IPS DF 6.9 (cell line): ENCODE measurements at regions not wholly inside any gene's neighbourhood (a gene's known extent, or its start where the extent isn't known, plus 50 kb on each side); places are given as distances from the start of the nearest gene placed in this dataset.

Experiments
- DNase-seq: peaks from one replicate; pipeline ENCODE4 v3.0.0-alpha.2; 2013; ENCODE audit warnings: low read depth, low spot score
- H3K27ac ChIP-seq: one replicate; pipeline ENCODE4 v1.5.1; 2013; ENCODE audit warnings: low read length, control low read depth
- H3K27me3 ChIP-seq: 2 replicates; pipeline ENCODE4 v1.6.1; 2013; ENCODE audit warnings: mild to moderate bottlenecking, low read length; ENCODE audit not compliant: control insufficient read depth, insufficient read depth
- H3K36me3 ChIP-seq: 2 replicates; pipeline ENCODE4 v1.6.1; 2013; ENCODE audit warnings: low read length; ENCODE audit not compliant: control insufficient read depth, insufficient read depth
- H3K4me1 ChIP-seq: 2 replicates; pipeline ENCODE4 v1.6.1; 2013; ENCODE audit warnings: low read length; ENCODE audit not compliant: control insufficient read depth, insufficient read depth
- H3K4me3 ChIP-seq: 2 replicates; pipeline ENCODE4 v1.5.1; 2013; ENCODE audit warnings: mild to moderate bottlenecking, low read length
- H3K9me3 ChIP-seq: 2 replicates; pipeline ENCODE4 v1.6.1; 2013; ENCODE audit warnings: low read length, inconsistent platforms; ENCODE audit not compliant: control insufficient read depth, insufficient read depth
- WGBS: extraction: QIAGEN DNeasy Blood & Tissue Kit; methylation state at CpG from one replicate; pipeline ENCODE4 v1.1.7; 2013; ENCODE audit warnings: mixed read lengths, missing lambda C conversion rate; ENCODE audit not compliant: insufficient read length, insufficient coverage; 5-methylcytosine and 5-hydroxymethylcytosine counted together

DNA sequence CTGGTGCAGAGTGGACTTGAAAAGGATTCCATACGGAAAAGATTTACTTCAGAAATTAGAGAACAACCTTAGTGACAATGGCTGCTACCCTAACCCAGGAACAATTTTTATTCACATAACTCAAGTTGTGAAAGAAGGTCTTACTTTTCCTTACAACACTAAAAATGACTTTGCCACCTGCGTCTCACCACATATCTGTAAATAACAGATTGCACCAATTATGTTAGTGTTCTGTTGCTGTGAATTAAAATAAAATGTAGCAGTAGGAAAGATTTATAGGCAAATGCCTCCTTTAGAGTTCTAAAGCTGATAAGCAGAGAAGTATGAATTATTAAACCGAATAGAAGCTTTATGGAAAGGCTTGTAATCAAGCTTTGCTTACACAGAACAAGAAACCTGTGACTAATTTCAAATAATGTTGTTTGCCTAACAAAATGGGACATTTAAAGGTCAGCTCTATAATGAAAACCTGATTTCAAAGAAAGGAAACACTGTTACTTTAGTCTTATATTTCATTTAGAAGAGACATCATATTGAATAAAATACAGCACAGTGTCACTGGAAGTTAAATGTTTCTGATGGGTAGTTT lies 2237.8 kb downstream of the LRRC4C start:
- no peak for DNase-seq
- WGBS: no CpG with 5 or more reads among the region's 3 CpGs
- Histone ChIP-seq H3K4me3 (no peak overlapping the region), H3K27me3 (no peaks in the 10 kb centered on the region), H3K4me1 (no peaks in the 10 kb centered on the region), H3K27ac (no peak overlapping the region), H3K36me3 (no peaks in the 10 kb centered on the region), H3K9me3 (no peaks in the 10 kb centered on the region)

DNA sequence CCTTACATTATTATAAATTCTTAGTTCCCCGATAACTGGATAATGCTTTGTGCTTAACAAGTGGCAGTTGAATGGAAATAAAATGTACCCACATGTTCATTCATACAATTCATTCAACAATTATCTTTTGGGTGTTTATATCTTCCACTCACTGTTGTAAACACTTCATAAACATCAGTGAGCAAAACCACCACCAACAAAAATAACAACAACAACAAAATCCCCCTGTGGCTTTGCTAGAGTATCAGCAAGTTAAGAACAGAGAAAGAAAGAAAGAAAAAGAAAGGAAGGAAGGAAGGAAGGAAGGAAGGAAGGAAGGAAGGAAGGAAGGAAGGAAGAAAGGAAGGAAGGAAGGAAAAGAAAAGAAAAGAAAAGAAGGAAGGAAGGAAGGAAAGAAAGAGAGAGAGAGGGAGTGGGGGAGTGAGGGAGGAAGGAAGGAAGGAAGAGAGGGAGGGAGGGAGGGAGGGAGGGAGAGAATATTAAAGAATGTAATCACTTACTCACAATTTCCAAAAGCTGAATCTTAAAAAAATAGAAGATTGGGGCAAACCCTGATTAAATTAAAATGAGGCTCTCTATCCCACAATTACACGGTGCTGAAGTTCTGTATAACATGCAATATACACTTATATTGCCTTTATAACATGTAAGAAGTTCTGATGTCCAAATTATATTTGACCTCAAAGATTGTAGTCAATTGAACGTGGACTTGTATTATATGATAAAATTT lies 2238.8 kb downstream of the LRRC4C start:
- H3K27ac ChIP-seq: no peak overlapping the region
- no peaks in the 10 kb centered on the region for H3K36me3 ChIP-seq
- H3K4me1 ChIP-seq: no peaks in the 10 kb centered on the region
- no peak for DNase-seq
- H3K4me3 ChIP-seq: no peak overlapping the region
- no CpG with 5 or more reads among the region's 3 CpGs for WGBS
- no peaks in the 10 kb centered on the region for H3K27me3 ChIP-seq
- H3K9me3 ChIP-seq: no peaks in the 10 kb centered on the region

- DNase-seq: no peak
- Histone ChIP-seq H3K27ac (no peak overlapping the region), H3K4me1 (no peaks in the 10 kb centered on the region), H3K4me3 (no peak overlapping the region), H3K27me3 (no peaks in the 10 kb centered on the region), H3K9me3 (no peaks in the 10 kb centered on the region), H3K36me3 (no peaks in the 10 kb centered on the region)
- WGBS: no CpG with 5 or more reads among the region's 1 CpG
Observed at GRCh38 chr11:39220069-39220468, 2239.4 kb downstream of the LRRC4C start.

GRCh38 chr11:39209981-39210380 lies 2249.5 kb downstream of the LRRC4C start:
- Histone ChIP-seq H3K27me3 (no peaks in the 10 kb centered on the region), H3K9me3 (no peaks in the 10 kb centered on the region), H3K27ac (no peak overlapping the region), H3K36me3 (no peaks in the 10 kb centered on the region), H3K4me1 (no peaks in the 10 kb centered on the region), H3K4me3 (no peak overlapping the region)
- WGBS: no CpG with 5 or more reads among the region's 2 CpGs
- no peak for DNase-seq

- no peak overlapping the region for H3K27ac ChIP-seq
- H3K9me3 ChIP-seq: no peaks in the 10 kb centered on the region
- no CpG with 5 or more reads among the region's 3 CpGs for WGBS
- no peak for DNase-seq
- H3K4me3 ChIP-seq: no peak overlapping the region
- no peaks in the 10 kb centered on the region for H3K27me3 ChIP-seq
- H3K4me1 ChIP-seq: no peaks in the 10 kb centered on the region
- no peaks in the 10 kb centered on the region for H3K36me3 ChIP-seq
Observed at GRCh38 chr11:39205236-39205995, 2254.0 kb downstream of the LRRC4C start.

GRCh38 chr11:39192671-39193070 lies 2266.8 kb downstream of the LRRC4C start:
- no CpG with 5 or more reads among the region's 24 CpGs for WGBS
- DNase-seq: no peak
- no peaks in the 10 kb centered on the region for H3K27me3 ChIP-seq
- no peak overlapping the region for H3K4me3 ChIP-seq
- no peak overlapping the region for H3K27ac ChIP-seq
- H3K9me3 ChIP-seq: no peaks in the 10 kb centered on the region
- no peaks in the 10 kb centered on the region for H3K36me3 ChIP-seq
- H3K4me1 ChIP-seq: no peaks in the 10 kb centered on the region; the same call in 1 of the 2 replicates

DNA sequence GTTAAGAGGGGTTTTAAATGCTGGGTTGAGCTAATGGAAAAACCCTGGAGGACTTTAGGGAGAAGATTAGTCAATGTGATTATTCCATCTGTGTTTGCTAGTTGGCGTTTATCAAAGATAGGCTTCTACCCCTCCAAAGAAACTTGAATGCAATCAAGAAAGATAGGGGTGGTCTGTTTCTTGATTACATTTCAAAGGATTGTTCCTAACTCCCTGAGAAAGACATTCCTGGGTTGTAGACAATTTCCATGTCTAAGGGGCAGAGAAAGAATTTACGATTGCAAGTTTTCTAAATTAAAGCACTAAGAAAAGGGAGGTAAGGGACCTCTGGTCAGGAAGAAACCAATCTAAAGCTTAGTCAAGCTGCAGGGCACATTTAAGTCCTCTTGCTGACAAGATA lies 2268.7 kb downstream of the LRRC4C start:
- no peaks in the 10 kb centered on the region for H3K27me3 ChIP-seq
- no CpG with 5 or more reads among the region's 2 CpGs for WGBS
- no peaks in the 10 kb centered on the region for H3K9me3 ChIP-seq
- H3K4me1 ChIP-seq: no peaks in the 10 kb centered on the region; the same call in 1 of the 2 replicates
- DNase-seq: peak; percentile 2
- H3K36me3 ChIP-seq: no peaks in the 10 kb centered on the region
- H3K4me3 ChIP-seq: no peak overlapping the region
- H3K27ac ChIP-seq: no peak overlapping the region

GRCh38 chr11:39177678-39178077 lies 2281.8 kb downstream of the LRRC4C start:
- Histone ChIP-seq H3K27ac (no peak overlapping the region), H3K27me3 (no peaks in the 10 kb centered on the region), H3K4me3 (no peak overlapping the region), H3K4me1 (no peaks in the 10 kb centered on the region), H3K9me3 (no peaks in the 10 kb centered on the region), H3K36me3 (no peaks in the 10 kb centered on the region)
- DNase-seq: no peak
- WGBS: no CpG with 5 or more reads among the region's 4 CpGs

GRCh38 chr11:39174965-39175364 lies 2284.5 kb downstream of the LRRC4C start:
- Histone ChIP-seq H3K4me1 (no peaks in the 10 kb centered on the region), H3K9me3 (no peaks in the 10 kb centered on the region), H3K4me3 (no peak overlapping the region), H3K36me3 (no peaks in the 10 kb centered on the region), H3K27me3 (no peaks in the 10 kb centered on the region), H3K27ac (no peak overlapping the region)
- no CpG with 5 or more reads among the region's 2 CpGs for WGBS
- DNase-seq: no peak

- Histone ChIP-seq H3K4me1 (no peaks in the 10 kb centered on the region), H3K27ac (no peak overlapping the region), H3K36me3 (no peaks in the 10 kb centered on the region), H3K27me3 (no peaks in the 10 kb centered on the region), H3K4me3 (no peak overlapping the region), H3K9me3 (no peaks in the 10 kb centered on the region)
- no peak for DNase-seq
Observed at GRCh38 chr11:39174196-39174595, 2285.3 kb downstream of the LRRC4C start.
